HCEC 1CT (cell line): ENCODE measurements at regions not wholly inside any gene's neighbourhood (a gene's known extent, or its start where the extent isn't known, plus 50 kb on each side); places are given as distances from the start of the nearest gene placed in this dataset.

Source experiments
- DNase-seq: peaks from one replicate; pipeline ENCODE4 v3.0.0-alpha.2; 2017

GRCh38 chr22:44386386-44387035, 73.8 kb upstream of the SHISAL1 start:
- DNase-seq = no peak

GRCh38 chr22:44385781-44386180, 73.0 kb upstream of the SHISAL1 start:
- DNase-seq = no peak

GRCh38 chr22:44385296-44385610, 72.5 kb upstream of the SHISAL1 start:
- DNase-seq = no peak

GRCh38 chr22:44384563-44385295, 72.0 kb upstream of the SHISAL1 start:
- no peak for DNase-seq

GRCh38 chr22:44383652-44384562, 71.2 kb upstream of the SHISAL1 start:
- no peak for DNase-seq

- no peak for DNase-seq
Measured at GRCh38 chr22:44383064-44383575, 70.4 kb upstream of the SHISAL1 start.

- no peak for DNase-seq
Measured at GRCh38 chr22:44382116-44383038, 69.6 kb upstream of the SHISAL1 start.

- DNase-seq = no peak
Measured at GRCh38 chr22:44381761-44382115, 69.0 kb upstream of the SHISAL1 start.

GRCh38 chr22:44380756-44381486, 68.2 kb upstream of the SHISAL1 start:
- DNase-seq = no peak

GRCh38 chr22:44379817-44380755, 67.3 kb upstream of the SHISAL1 start:
- DNase-seq = no peak

- DNase-seq = no peak
Measured at GRCh38 chr22:44378380-44378779, 65.6 kb upstream of the SHISAL1 start.

- DNase-seq = no peak
Measured at GRCh38 chr22:44375451-44375850, 62.7 kb upstream of the SHISAL1 start.

- DNase-seq = no peak
Measured at GRCh38 chr22:44373234-44373633, 60.5 kb upstream of the SHISAL1 start.

- DNase-seq = no peak
Measured at GRCh38 chr22:44372611-44373010, 59.9 kb upstream of the SHISAL1 start.

- DNase-seq = no peak
Measured at GRCh38 chr22:44371741-44372525, 59.2 kb upstream of the SHISAL1 start.

- DNase-seq = no peak
Measured at GRCh38 chr22:44369916-44370801, 57.4 kb upstream of the SHISAL1 start.

GRCh38 chr22:44369293-44369661, 56.5 kb upstream of the SHISAL1 start:
- no peak for DNase-seq

- no peak for DNase-seq
Measured at GRCh38 chr22:44368611-44369292, 56.0 kb upstream of the SHISAL1 start.
